IMR-90 (cell line): ENCODE measurements at regions not wholly inside any gene's neighbourhood (a gene's known extent, or its start where the extent isn't known, plus 50 kb on each side); places are given as distances from the start of the nearest gene placed in this dataset.
"Not testable (repeated sequence)": the region's sequence is repeated elsewhere in the genome, so short reads cannot be mapped to it uniquely, and the experiment has no call there.

Experiments
- ATAC-seq: fragments of 200-7000 bp; cut with Tn5 transposase; 2 replicates; pipeline ENCODE4 v1.9.1; 2020; ENCODE audit warnings: low read depth, mild to moderate bottlenecking, moderate library complexity
- BruUV-seq: library from RNA; stranded (reverse); fragments of 400-500 nt; replicated peaks from 2 replicates; lab custom pipeline; 2021; lab: Mats Ljungman, UMichigan
- CTCF ChIA-PET: fragments of 300-600 bp; formaldehyde crosslinking; extraction: SDS; loops from one replicate; lab custom pipeline; 2021; ENCODE audit warnings: antibody characterized with exemption; lab: Yijun Ruan, JAX
- POLR2A ChIA-PET: fragments of 300-600 bp; sonication (Branson Sonifier 250); formaldehyde crosslinking; loops from one replicate; lab custom pipeline; 2022; ENCODE audit warnings: antibody characterized with exemption; ENCODE audit not compliant: unreplicated experiment; lab: Charles Lee
- DNase-seq: peaks from one replicate; pipeline ENCODE4 v3.0.0; 2013
- H2AFZ ChIP-seq: replicated peaks from 2 replicates; pipeline ENCODE3; 2013; ENCODE audit warnings: low read length, mild to moderate bottlenecking; ENCODE audit not compliant: poor library complexity
- H2AK5ac ChIP-seq: 2 replicates; pipeline ENCODE4 v1.6.1; 2013; ENCODE audit warnings: low read depth, low read length, inconsistent platforms
- H2AK9ac ChIP-seq: replicated peaks from 2 replicates; pipeline ENCODE3; 2013; ENCODE audit warnings: mild to moderate bottlenecking, low read depth, low read length, moderate library complexity; ENCODE audit not compliant: poor library complexity
- H2BK120ac ChIP-seq: 2 replicates; pipeline ENCODE4 v1.6.1; 2013; ENCODE audit warnings: low read depth, low read length, inconsistent platforms
- H2BK15ac ChIP-seq: 3 replicates; pipeline ENCODE4 v1.6.1; 2013; ENCODE audit warnings: low read depth, low read length, inconsistent platforms
- H2BK20ac ChIP-seq: 2 replicates; pipeline ENCODE4 v1.6.1; 2013; ENCODE audit warnings: low read depth, mild to moderate bottlenecking, inconsistent platforms, low read length, moderate library complexity
- H2BK5ac ChIP-seq: 2 replicates; pipeline ENCODE4 v1.6.1; 2013; ENCODE audit warnings: mild to moderate bottlenecking, low read depth, low read length, inconsistent platforms; ENCODE audit not compliant: poor library complexity, severe bottlenecking
- H3K14ac ChIP-seq: replicated peaks from 2 replicates; pipeline ENCODE4 v1.6.1; 2013; ENCODE audit warnings: low read depth, low read length, inconsistent platforms
- H3K18ac ChIP-seq: 2 replicates; pipeline ENCODE4 v1.6.1; 2013; ENCODE audit warnings: low read depth, low read length, control low read depth
- H3K23ac ChIP-seq: 2 replicates; pipeline ENCODE4 v1.6.1; 2013; ENCODE audit warnings: low read depth, low read length, inconsistent platforms
- H3K27ac ChIP-seq: 2 replicates; pipeline ENCODE4 v1.5.1; 2013; ENCODE audit warnings: mild to moderate bottlenecking, control low read depth, low read length; ENCODE audit not compliant: insufficient read depth
- H3K27me3 ChIP-seq: 2 replicates; pipeline ENCODE4 v1.6.1; 2013; ENCODE audit warnings: low read length; ENCODE audit not compliant: control insufficient read depth, insufficient read depth
- H3K36me3 ChIP-seq: 2 replicates; pipeline ENCODE4 v1.6.1; 2013; ENCODE audit warnings: low read length, mixed read lengths; ENCODE audit not compliant: control insufficient read depth, insufficient read depth
- H3K4ac ChIP-seq: 2 replicates; pipeline ENCODE4 v1.6.1; 2013; ENCODE audit warnings: low read depth, low read length, inconsistent platforms
- H3K4me1 ChIP-seq: 2 replicates; pipeline ENCODE4 v1.6.1; 2013; ENCODE audit warnings: low read length, mixed read lengths; ENCODE audit not compliant: control insufficient read depth, insufficient read depth
- H3K4me2 ChIP-seq: 2 replicates; pipeline ENCODE4 v1.6.1; 2013; ENCODE audit warnings: low read depth, mild to moderate bottlenecking, control low read depth, low read length, moderate library complexity
- H3K4me3 ChIP-seq: 2 replicates; pipeline ENCODE4 v1.5.1; 2013; ENCODE audit warnings: low read depth, mild to moderate bottlenecking, control low read depth, low read length, moderate library complexity; ENCODE audit not compliant: insufficient read depth
- H3K56ac ChIP-seq: 2 replicates; pipeline ENCODE4 v1.6.1; 2013; ENCODE audit warnings: low read length, inconsistent platforms; ENCODE audit not compliant: insufficient read depth; ENCODE audit errors: extremely low read depth
- H3K79me1 ChIP-seq, 2 experiments: 2 replicates each; pipeline ENCODE4 v1.6.1; 2013; ENCODE audit warnings: low read length in 2 of 2, inconsistent platforms in 1 of 2, low read depth in 1 of 2
- H3K9ac ChIP-seq: 2 replicates; pipeline ENCODE4 v1.6.1; 2013; ENCODE audit warnings: low read depth, low read length, control low read depth
- H3K9me1 ChIP-seq: 2 replicates; pipeline ENCODE4 v1.6.1; 2013; ENCODE audit warnings: low read length, inconsistent platforms; ENCODE audit not compliant: insufficient read depth
- H3K9me3 ChIP-seq: 2 replicates; pipeline ENCODE4 v1.6.1; 2013; ENCODE audit warnings: low read length; ENCODE audit not compliant: control insufficient read depth, insufficient read depth
- H4K20me1 ChIP-seq: 2 replicates; pipeline ENCODE4 v1.6.1; 2013; ENCODE audit warnings: low read length, inconsistent platforms; ENCODE audit not compliant: insufficient read depth
- H4K5ac ChIP-seq: 2 replicates; pipeline ENCODE4 v1.6.1; 2013; ENCODE audit warnings: mild to moderate bottlenecking, low read depth, low read length, control low read depth
- H4K8ac ChIP-seq, 2 experiments: 2 replicates each; pipeline ENCODE4 v1.6.1; 2013; ENCODE audit warnings: low read depth in 2 of 2, low read length in 2 of 2, control low read depth in 1 of 2, inconsistent platforms in 1 of 2
- H4K91ac ChIP-seq: 2 replicates; pipeline ENCODE4 v1.6.1; 2013; ENCODE audit warnings: low read depth, low read length, inconsistent platforms; ENCODE audit not compliant: insufficient read depth
- BHLHE40 ChIP-seq: fragments of 150-350 bp; IDR thresholded peaks from 2 replicates; pipeline ENCODE4 v1.6.1; 2016; ENCODE audit warnings: mild to moderate bottlenecking, low read depth, low read length
- CEBPB ChIP-seq: IDR thresholded peaks from 2 replicates; pipeline ENCODE4 v1.6.1; 2012; ENCODE audit warnings: low read depth, low read length, improper control_type of control experiment
- FOS ChIP-seq: fragments of 150-350 bp; IDR thresholded peaks from 2 replicates; pipeline ENCODE4 v1.6.1; 2016; ENCODE audit warnings: low read depth, low read length
- MAZ ChIP-seq: IDR thresholded peaks from 2 replicates; pipeline ENCODE4 v1.6.1; 2012; ENCODE audit warnings: low read depth, mild to moderate bottlenecking, low read length, improper control_type of control experiment, moderate library complexity, borderline replicate concordance
- MXI1 ChIP-seq: IDR thresholded peaks from 2 replicates; pipeline ENCODE4 v1.6.1; 2012; ENCODE audit warnings: low read depth, mild to moderate bottlenecking, low read length, moderate library complexity, borderline replicate concordance
- WGBS, 2 experiments: methylation state at CpG; one replicate each; pipeline versions ENCODE4 v1.1.5 to v1.1.7; 2013; ENCODE audit warnings: missing lambda C conversion rate in 2 of 2; ENCODE audit not compliant: insufficient read length in 1 of 2; ENCODE audit errors: extremely low coverage in 2 of 2; 5-methylcytosine and 5-hydroxymethylcytosine counted together
- dilution Hi-C: fragments of 300-500 bp; cut with HindIII; formaldehyde crosslinking; loops from one replicate; pipeline ENCODE4 v1.14.3; 2018; ENCODE audit warnings: low sequenced_read_pairs; ENCODE audit not compliant: unreplicated experiment
- in situ Hi-C: fragments of 300-500 bp; cut with MboI; formaldehyde crosslinking; loops from 3 replicates; pipeline ENCODE4 v1.14.3; 2019; ENCODE audit warnings: low sequenced_read_pairs, inconsistent platforms, mixed read lengths
- intact Hi-C: fragments of 100-400 bp; cut with micrococcal nuclease; formaldehyde crosslinking; loops from 2 replicates; pipeline ENCODE4 v1.10.0; 2022
- TF ChIP-seq, protein P1 (sequence below): conservative IDR thresholded peaks from 2 replicates; pipeline ENCODE4 v1.5.1; 2012; ENCODE audit warnings: mild to moderate bottlenecking, low read depth, low read length, improper control_type of control experiment

DNA sequence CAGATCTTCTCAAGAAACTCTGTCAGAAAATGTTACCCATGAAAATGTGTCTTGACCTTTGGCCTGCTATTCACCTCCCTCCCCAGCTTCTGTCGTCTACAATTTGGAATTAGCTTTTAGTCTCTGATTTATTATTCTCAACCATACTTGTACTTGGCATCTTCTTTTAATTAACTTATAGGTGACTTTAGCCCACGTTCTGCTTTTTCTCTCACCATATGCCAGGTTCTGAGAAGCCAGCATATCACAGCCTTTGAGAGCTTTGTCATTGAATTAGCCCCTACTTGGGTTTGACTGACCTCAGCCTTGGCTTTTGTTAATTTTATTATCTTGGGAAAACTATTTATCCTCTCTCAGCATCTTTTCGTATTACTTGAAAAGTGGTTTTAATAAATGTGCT lies 355.9 kb downstream of the OXSM start:
- no peaks in the 10 kb centered on the region for H3K4me1 ChIP-seq
- ChIA-PET POLR2A (no interaction called here), CTCF (no interaction called here)
- no peak overlapping the region for H2BK5ac ChIP-seq
- no peak overlapping the region for H3K18ac ChIP-seq
- no peak overlapping the region for H2AK5ac ChIP-seq
- H3K23ac ChIP-seq = no peak overlapping the region
- intact Hi-C loops = no loop called here
- no peak overlapping the region for H2BK120ac ChIP-seq
- no peak overlapping the region for H2BK20ac ChIP-seq
- TF ChIP-seq CEBPB = no peak
- TF ChIP-seq, protein P1, sequence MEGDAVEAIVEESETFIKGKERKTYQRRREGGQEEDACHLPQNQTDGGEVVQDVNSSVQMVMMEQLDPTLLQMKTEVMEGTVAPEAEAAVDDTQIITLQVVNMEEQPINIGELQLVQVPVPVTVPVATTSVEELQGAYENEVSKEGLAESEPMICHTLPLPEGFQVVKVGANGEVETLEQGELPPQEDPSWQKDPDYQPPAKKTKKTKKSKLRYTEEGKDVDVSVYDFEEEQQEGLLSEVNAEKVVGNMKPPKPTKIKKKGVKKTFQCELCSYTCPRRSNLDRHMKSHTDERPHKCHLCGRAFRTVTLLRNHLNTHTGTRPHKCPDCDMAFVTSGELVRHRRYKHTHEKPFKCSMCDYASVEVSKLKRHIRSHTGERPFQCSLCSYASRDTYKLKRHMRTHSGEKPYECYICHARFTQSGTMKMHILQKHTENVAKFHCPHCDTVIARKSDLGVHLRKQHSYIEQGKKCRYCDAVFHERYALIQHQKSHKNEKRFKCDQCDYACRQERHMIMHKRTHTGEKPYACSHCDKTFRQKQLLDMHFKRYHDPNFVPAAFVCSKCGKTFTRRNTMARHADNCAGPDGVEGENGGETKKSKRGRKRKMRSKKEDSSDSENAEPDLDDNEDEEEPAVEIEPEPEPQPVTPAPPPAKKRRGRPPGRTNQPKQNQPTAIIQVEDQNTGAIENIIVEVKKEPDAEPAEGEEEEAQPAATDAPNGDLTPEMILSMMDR = no peak
- TF ChIP-seq FOS = no peak
- TF ChIP-seq MXI1 = no peak
- no peak for TF ChIP-seq MAZ
- TF ChIP-seq BHLHE40 = no peak
- no peak overlapping the region for H4K8ac ChIP-seq
- no peaks in the 10 kb centered on the region for H4K20me1 ChIP-seq
- H3K9me3 ChIP-seq = peaks cover 15% of the 10 kb centered on the region
- no peaks in the 10 kb centered on the region for H3K79me1 ChIP-seq
- H2AK9ac ChIP-seq = no peak overlapping the region
- no CpG with 5 or more reads among the region's 3 CpGs for WGBS, 2 experiments
- ATAC-seq (no peak), DNase-seq (no peak)
- H3K4ac ChIP-seq = no peak overlapping the region
- H3K14ac ChIP-seq = no peak overlapping the region
- H3K36me3 ChIP-seq = no peaks in the 10 kb centered on the region
- H3K56ac ChIP-seq = no peak overlapping the region
- no peaks in the 10 kb centered on the region for H3K9me1 ChIP-seq
- H2BK15ac ChIP-seq = no peak overlapping the region
- no peak overlapping the region for H3K27ac ChIP-seq
- dilution Hi-C loops = no loop called here
- H4K91ac ChIP-seq = no peak overlapping the region
- no peak overlapping the region for H3K4me3 ChIP-seq
- in situ Hi-C loops = no loop called here
- BruUV-seq = no TSS peak
- H3K4me2 ChIP-seq = no peak overlapping the region
- no peak overlapping the region for H3K9ac ChIP-seq
- H2AFZ ChIP-seq = no peak overlapping the region
- no peaks in the 10 kb centered on the region for H3K27me3 ChIP-seq
- no peak overlapping the region for H4K5ac ChIP-seq

DNA sequence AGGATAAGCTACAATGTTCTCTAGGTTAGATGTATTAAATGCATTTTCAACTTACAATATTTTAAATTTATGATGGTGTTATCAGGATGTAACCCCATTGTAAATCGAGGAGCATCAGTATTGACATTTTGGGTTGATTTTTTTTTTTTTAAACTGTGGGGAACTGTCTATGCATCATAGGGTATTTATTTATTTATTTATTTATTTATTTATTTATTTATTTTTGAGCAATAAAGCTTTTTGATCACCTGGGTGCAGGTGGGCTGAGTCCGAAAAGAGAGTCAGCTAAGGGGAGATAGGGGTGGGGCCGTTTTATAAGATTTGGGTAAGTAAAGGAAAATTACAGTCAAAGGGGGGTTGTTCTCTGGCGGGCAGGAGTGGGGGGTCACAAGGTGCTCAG lies 367.5 kb downstream of the OXSM start:
- H3K9me1 ChIP-seq, H3K56ac ChIP-seq, H3K79me1 ChIP-seq, H3K14ac ChIP-seq, H4K91ac ChIP-seq, H2AK9ac ChIP-seq, H3K4me1 ChIP-seq, H2BK5ac ChIP-seq, H3K4me3 ChIP-seq, in situ Hi-C loops, H3K18ac ChIP-seq, dilution Hi-C loops, H3K9me3 ChIP-seq, intact Hi-C loops, H2BK120ac ChIP-seq, H3K4me2 ChIP-seq, H4K8ac ChIP-seq, H2BK20ac ChIP-seq, H3K9ac ChIP-seq, POLR2A ChIA-PET, H3K27me3 ChIP-seq, H2AK5ac ChIP-seq, H3K27ac ChIP-seq, H2AFZ ChIP-seq, H3K23ac ChIP-seq, H3K4ac ChIP-seq, BruUV-seq, CTCF ChIA-PET, H2BK15ac ChIP-seq, H4K5ac ChIP-seq, H3K36me3 ChIP-seq, ATAC-seq, H4K20me1 ChIP-seq, DNase-seq: not testable (repeated sequence)
- WGBS, 2 experiments = no CpG with 5 or more reads among the region's 4 CpGs
